Body of pancreas (tissue), 4 donors: ENCODE measurements at regions not wholly inside any gene's neighbourhood (a gene's known extent, or its start where the extent isn't known, plus 50 kb on each side); places are given as distances from the start of the nearest gene placed in this dataset.
"Not testable (repeated sequence)": the region's sequence is repeated elsewhere in the genome, so short reads cannot be mapped to it uniquely, and the experiment has no call there.

Source experiments
- POLR2A ChIP-seq, 3 donors: fragments of 450-650 bp; IDR thresholded peaks; one replicate each; pipeline ENCODE4 v1.6.1; 2016; ENCODE audit warnings: antibody characterized with exemption in 3 of 3, mild to moderate bottlenecking in 2 of 3
- TF ChIP-seq, protein P1 (sequence below), 7 experiments: fragments of 450-650 bp in 4 of 7; fragments of 200-600 bp in 3 of 7; sonication (generic) in 3 of 7; IDR thresholded peaks; one replicate each; pipeline ENCODE4 v1.5.1; 2016 to 2019; ENCODE audit warnings: antibody characterized with exemption in 7 of 7

DNA sequence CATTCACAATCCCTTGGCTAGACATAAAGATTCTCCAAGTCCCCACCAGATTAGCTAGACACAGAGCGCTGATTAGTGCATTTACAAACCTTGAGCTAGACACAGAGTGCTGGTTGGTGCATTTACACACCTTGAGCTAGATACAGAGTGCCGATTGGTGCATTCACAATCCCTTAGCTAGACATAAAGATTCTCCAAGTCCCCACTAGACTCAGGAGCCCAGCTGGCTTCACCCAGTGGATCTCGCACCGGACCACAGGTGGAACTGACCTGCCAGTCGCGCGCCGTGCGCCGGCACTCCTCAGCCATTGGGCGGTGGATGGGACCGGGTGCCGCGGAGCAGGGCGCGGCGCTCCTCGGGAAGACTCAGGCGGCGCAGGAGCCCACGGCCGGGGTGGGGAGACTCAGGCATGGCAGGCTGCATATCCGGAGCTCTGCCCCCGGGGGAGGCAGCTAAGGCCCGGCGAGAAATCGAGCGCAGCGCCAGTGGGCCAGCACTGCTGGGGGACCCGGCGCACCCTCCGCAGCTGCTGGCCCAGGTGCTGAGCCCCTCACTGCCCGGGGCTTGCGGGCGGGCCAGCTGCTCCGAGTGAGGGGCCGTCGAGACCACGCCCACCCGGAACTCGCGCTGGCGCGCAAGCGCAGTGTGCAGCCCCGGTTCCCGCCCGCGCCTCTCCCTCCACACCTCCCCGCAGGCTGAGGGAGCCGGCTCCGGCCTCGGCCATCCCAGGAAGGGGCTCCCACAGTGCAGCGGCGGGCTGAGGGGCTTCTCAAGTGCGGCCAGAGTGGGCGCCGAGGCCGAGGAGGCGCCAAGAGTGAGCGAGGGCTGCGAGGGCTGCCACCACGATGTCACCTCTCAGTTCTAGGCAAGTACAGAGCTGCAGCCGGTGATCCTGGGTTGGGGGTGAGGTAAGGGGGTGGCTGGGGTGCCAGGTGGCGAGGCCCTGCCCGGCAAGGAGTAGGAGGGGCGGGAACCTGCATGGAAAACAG is 773.7 kb upstream of the CITED2 start:
- TF ChIP-seq, protein P1, sequence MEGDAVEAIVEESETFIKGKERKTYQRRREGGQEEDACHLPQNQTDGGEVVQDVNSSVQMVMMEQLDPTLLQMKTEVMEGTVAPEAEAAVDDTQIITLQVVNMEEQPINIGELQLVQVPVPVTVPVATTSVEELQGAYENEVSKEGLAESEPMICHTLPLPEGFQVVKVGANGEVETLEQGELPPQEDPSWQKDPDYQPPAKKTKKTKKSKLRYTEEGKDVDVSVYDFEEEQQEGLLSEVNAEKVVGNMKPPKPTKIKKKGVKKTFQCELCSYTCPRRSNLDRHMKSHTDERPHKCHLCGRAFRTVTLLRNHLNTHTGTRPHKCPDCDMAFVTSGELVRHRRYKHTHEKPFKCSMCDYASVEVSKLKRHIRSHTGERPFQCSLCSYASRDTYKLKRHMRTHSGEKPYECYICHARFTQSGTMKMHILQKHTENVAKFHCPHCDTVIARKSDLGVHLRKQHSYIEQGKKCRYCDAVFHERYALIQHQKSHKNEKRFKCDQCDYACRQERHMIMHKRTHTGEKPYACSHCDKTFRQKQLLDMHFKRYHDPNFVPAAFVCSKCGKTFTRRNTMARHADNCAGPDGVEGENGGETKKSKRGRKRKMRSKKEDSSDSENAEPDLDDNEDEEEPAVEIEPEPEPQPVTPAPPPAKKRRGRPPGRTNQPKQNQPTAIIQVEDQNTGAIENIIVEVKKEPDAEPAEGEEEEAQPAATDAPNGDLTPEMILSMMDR (IDR thresholded peaks at IDR 0.05), result not testable (repeated sequence)
- TF ChIP-seq POLR2A (IDR thresholded peaks at IDR 0.05), result not testable (repeated sequence)
